Mammary epithelial cell (primary cell): ENCODE measurements at regions not wholly inside any gene's neighbourhood (a gene's known extent, or its start where the extent isn't known, plus 50 kb on each side); places are given as distances from the start of the nearest gene placed in this dataset.

ENCODE experiments used
- EZH2 ChIP-seq: IDR thresholded peaks from 2 replicates; pipeline ENCODE4 v1.6.1; 2012; ENCODE audit warnings: low read length, inconsistent platforms, borderline replicate concordance
- TF ChIP-seq, protein P1 (sequence below), 2 donors: IDR thresholded peaks in 1 of 2; conservative IDR thresholded peaks in 1 of 2; 2 replicates each; pipeline ENCODE4 v1.5.1; 2011 to 2012; ENCODE audit warnings: inconsistent platforms in 2 of 2, low read length in 2 of 2, mild to moderate bottlenecking in 2 of 2, control low read depth in 1 of 2, low read depth in 1 of 2; ENCODE audit not compliant: insufficient read depth in 1 of 2; ENCODE audit errors: extremely low read depth in 1 of 2

DNA sequence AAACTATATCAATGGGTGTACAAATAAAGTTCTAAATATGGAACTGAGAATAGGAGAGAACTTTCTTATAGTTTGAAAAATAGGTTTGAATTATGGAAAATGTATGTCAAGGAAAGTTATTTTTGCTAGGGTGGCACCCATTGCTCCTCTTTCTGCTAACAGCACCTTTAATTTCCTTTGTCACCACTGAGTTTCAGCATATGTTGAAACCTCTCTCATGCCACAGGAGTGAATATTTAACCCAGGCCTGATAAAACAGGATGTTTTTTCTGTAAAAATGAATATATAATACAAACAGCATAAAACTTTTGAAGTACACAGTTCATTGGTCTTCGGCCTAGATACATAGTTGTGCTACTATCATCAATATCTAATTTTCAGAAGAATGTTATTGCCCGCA, 385.5 kb upstream of the ANO5 start:
- TF ChIP-seq, protein P1, sequence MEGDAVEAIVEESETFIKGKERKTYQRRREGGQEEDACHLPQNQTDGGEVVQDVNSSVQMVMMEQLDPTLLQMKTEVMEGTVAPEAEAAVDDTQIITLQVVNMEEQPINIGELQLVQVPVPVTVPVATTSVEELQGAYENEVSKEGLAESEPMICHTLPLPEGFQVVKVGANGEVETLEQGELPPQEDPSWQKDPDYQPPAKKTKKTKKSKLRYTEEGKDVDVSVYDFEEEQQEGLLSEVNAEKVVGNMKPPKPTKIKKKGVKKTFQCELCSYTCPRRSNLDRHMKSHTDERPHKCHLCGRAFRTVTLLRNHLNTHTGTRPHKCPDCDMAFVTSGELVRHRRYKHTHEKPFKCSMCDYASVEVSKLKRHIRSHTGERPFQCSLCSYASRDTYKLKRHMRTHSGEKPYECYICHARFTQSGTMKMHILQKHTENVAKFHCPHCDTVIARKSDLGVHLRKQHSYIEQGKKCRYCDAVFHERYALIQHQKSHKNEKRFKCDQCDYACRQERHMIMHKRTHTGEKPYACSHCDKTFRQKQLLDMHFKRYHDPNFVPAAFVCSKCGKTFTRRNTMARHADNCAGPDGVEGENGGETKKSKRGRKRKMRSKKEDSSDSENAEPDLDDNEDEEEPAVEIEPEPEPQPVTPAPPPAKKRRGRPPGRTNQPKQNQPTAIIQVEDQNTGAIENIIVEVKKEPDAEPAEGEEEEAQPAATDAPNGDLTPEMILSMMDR (conservative IDR thresholded peaks at IDR 0.05 in 1 of 2, IDR thresholded peaks at IDR 0.05 in 1 of 2; ENCODE audit: extremely low read depth in 1 of 2, insufficient read depth in 1 of 2, low read depth in 1 of 2, low read length in 2 of 2): no peak
- TF ChIP-seq EZH2: no peak
